ENCODE measurements at regions not wholly inside any gene's neighbourhood (a gene's known extent, or its start where the extent isn't known, plus 50 kb on each side); places are given as distances from the start of the nearest gene placed in this dataset.

DNA sequence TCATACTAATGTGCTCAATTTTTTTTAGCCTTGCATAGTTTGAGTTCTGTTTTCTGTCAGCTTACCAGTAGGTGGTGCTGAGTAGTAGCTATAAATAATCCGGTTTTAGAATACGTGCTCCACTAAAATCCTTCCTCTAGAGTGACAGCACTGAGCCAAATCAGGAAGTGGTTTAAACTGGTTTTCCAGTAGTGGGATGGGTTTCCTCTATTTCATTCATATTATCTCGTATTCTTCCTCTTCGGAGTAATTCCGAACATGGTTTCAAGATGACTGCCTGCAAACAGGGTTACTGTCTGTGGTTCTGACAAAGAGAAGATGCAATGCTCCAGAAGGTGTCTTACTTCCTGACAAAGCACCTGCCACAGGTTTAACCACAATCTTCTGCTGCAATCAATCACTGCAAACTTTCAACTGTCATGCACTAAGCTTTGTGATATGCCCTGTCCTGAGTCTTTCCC, 496.9 kb upstream of the VRK2 start:
- peak; percentile 62 for ATAC-seq

DNA sequence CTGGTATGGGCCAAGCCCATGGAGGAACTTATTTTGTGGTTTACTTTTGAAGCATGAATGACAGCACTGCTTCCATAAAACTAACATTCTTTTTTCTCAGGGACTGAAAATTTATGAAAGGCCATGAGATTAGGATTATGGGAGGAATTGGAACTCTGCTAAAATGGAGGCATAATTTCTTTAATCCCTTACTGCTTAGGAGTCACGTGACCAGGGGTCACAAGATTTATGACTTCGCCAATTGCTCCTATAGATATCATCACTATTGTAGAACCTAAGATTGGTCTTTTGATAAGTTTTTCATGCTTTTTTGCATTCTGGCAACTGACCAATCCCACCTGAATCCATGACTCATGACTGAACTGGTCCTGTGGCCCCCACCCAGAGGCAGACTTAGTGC, 495.7 kb upstream of the VRK2 start:
- no peak for ATAC-seq
- no peak for DNase-seq (ENCODE audit: low spot score)

More for the DNA sequence above, 496.9 kb upstream of the VRK2 start:
- no peak for DNase-seq (ENCODE audit: low spot score)

- ATAC-seq, result no peak
- DNase-seq (ENCODE audit: low spot score), result no peak
Observed at GRCh38 chr2:57552885-57553284, 493.7 kb upstream of the VRK2 start.

DNA sequence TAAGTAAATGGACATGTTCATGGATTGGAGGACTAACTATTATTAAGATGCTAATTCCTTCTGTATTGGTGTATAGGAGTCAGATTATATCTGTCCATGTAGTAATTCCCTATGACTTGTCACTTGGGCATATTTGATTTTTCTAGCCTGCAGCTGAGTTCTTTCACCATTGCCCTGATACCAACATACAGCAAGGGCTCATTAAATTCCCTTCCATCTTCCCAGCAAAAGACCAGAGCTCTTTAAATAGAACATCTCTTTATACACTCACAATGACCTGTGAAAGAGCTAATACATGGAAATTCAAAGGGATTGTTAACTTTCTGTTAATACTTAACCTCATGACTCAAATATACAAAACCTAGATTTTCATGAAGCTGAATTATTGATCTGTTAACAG, 492.3 kb upstream of the VRK2 start:
- DNase-seq (ENCODE audit: low spot score) (no peak), ATAC-seq (peak; percentile 21)

DNA sequence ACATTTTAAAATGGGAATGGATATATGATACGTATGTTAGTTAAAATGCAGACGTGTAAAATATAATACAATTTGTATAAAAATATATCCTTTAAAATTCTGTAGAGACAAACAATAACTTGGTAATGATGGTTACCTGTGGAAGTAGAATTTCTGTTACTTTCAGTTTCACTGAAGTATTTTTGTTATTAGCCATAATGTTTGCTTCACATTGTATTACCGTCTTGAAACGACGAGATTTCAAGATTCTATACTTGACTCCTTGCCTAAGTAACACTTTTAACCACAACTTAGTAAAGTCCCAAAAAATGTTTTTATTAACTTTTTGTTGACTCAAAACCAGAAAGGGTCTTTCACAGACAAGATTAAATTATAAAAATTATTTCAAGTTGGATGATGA, 488.3 kb upstream of the VRK2 start:
- DNase-seq (ENCODE audit: low spot score), result no peak
- no peak for ATAC-seq

DNA sequence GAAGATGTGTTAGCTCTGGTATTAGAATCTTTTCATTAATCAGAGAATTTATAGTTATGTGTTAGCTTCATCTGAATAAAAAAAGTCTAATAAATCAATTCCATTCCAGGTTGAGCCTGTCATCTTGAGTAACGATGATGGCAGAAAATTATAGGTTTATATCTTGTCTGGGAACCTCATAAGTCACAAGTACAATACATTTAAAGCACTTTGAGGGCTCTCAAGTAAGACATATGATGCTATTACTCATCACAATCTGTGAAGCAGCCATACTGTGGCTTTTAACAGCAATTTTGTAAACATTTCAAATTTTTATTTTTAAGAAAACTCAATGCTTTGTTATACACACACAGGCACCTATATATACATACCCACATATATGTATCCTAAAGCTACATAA, 484.1 kb upstream of the VRK2 start:
- ATAC-seq (no peak), DNase-seq (ENCODE audit: low spot score) (no peak)

DNA sequence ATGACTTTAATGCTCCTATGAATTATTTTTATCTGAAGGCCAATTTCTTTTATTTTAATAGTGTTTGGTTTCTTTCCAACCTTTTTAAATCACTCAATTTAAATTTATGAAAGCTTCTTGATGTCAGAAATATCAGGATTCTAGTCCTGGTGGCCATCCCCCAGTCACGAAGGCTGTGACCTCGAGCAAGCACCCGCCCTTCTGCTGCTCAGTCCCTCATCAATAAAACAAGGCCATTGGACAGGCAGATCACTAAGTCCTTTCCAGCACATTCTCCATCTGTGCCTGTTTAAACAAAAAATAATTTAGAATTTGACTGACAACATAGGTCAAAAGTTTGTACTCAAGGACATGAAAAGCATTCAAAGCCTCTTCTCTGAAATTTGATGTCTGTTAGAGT, 483.6 kb upstream of the VRK2 start:
- ATAC-seq, result no peak

DNA sequence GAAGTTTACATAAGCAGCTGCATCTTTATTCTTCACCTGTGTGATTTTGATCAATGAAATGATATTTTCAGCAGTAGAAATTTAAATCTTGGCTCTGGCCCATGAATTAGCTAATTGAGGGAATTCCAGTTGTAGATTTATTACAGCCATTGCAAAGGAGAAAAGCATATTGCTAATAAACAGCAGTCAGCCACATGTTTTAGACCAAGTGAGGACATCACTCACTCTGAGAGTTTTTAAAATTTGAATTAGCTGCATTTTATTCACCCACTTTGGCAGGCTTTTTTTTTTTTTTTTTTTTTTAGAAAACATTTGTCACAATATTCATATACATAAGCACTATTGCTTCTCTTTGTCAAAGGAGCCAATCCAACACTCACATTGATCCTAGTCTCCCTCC, 479.4 kb upstream of the VRK2 start:
- no peak for DNase-seq (ENCODE audit: low spot score)
- no peak for ATAC-seq

More for the DNA sequence above, 483.6 kb upstream of the VRK2 start:
- no peak for DNase-seq (ENCODE audit: low spot score)

DNA sequence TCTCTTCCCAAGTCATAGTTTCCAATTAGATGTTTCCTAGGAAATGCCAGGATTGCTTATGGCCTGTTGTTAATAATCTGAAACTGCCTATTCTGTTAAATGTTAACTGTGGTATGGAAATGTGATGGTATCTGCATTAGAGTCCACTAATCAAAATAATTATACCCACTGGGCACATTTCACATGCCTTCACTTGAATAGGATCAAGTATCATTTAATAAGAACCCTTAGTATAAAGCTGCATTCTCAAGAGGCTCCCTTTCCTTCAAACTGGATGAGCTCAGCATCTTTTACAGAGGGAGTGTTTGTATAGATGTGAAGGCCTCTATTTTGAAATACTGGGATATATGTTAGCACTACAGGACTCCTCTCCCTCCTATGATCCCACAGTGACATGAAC, 477.2 kb upstream of the VRK2 start:
- DNase-seq (ENCODE audit: low spot score), result no peak
- ATAC-seq, result no peak

GRCh38 chr2:57570961-57571360, 475.6 kb upstream of the VRK2 start:
- no peak for ATAC-seq
- no peak for DNase-seq (ENCODE audit: low spot score)

- no peak for DNase-seq (ENCODE audit: low spot score)
- ATAC-seq, result no peak
Observed at GRCh38 chr2:57575700-57576268, 470.8 kb upstream of the VRK2 start.

DNA sequence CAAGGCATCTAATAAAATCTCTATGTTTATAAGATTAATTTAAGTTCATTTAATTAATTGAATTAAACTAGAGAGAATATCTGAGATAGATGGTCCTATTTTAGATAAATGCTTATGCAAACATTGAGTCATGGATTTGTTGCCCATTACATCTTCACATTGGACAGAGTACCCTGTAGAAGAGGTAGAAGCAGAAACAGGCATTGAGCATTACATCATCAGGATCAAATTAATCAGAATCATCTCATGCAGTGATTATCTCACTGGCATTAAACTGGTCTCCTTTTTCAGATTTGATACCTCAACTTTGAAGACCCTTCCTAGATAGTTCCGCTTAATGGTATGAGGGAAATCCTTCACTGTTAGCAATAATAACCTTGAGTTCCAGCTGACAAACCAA, 469.6 kb upstream of the VRK2 start:
- ATAC-seq, result no peak
- DNase-seq (ENCODE audit: low spot score), result no peak

- no peak for ATAC-seq
Observed at GRCh38 chr2:57597940-57598339, 448.7 kb upstream of the VRK2 start.

DNA sequence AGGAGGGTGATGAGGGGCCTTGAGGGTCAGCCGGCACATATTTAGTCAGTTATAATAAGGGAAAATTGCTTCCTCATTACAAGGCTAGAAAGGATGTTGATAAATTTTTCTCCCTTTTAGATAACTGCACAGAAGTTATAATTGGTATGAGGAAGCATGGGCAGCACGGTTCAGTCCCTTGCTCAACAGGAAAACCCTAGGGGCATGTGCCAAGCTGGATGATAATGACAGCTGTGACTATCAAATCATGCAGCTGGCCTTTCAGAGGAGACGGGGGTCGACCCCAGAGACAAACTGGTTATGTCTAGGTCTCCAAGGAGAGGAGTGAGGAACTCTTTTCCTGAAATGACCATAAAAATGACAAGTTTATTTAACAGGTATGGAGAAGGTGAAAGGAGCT, 448.1 kb upstream of the VRK2 start:
- ATAC-seq (no peak), DNase-seq (ENCODE audit: low spot score) (no peak)

More at GRCh38 chr2:57597940-57598339, 448.7 kb upstream of the VRK2 start:
- no peak for DNase-seq (ENCODE audit: low spot score)

GRCh38 chr2:57602733-57603132, 443.9 kb upstream of the VRK2 start:
- DNase-seq (ENCODE audit: low spot score), result no peak
- ATAC-seq, result no peak

DNA sequence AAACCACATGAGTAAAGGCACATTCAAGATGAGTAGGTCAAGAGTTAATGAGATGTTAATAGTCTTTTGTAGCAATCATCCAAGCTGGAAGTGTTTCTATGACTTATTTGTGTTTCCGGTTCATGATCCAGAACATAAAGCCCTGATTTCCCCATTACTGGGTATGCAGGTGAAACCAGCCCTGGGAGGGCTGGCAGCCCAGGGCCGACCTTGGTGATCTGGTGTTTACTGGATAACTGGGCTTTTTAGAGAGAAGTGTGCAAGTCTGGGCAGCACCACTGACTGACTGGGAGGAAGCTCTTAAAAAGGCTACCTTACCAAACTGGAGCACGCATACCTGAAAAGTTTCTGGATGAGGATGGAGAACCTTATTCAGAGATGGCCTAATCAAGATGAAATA, 431.6 kb upstream of the VRK2 start:
- no peak for DNase-seq (ENCODE audit: low spot score)
- ATAC-seq, result no peak

- DNase-seq (ENCODE audit: low spot score) (no peak), ATAC-seq (no peak)
Observed at GRCh38 chr2:57615855-57616556, 430.6 kb upstream of the VRK2 start.

- DNase-seq (ENCODE audit: low spot score) (no peak), ATAC-seq (no peak)
Observed at GRCh38 chr2:57617318-57617717, 429.3 kb upstream of the VRK2 start.

DNA sequence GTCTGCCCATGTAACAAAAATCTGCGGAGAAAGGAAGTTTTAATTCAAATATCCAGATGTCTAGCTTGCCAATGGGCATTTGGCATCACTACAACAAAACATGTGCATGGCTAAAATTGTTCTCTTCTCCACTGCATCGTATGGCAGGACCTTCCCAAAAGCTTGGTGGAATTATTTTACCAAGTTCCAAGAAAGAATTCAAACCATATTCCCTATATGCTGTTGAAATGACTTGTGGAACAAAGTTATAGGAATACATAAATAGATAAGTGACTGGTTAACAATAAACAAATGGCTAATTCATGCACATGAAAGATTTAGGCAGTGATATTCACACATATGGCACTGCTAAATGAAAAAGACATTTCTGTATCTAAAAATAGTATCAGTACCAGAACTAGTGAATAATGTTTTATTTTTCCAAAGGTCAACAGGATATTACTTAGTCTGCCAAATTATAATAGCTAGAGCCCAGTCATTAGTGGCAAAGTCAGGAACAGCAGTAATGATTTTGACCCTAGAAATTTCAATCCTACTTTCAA, 425.4 kb upstream of the VRK2 start:
- DNase-seq (ENCODE audit: low spot score) (no peak), ATAC-seq (no peak)

DNA sequence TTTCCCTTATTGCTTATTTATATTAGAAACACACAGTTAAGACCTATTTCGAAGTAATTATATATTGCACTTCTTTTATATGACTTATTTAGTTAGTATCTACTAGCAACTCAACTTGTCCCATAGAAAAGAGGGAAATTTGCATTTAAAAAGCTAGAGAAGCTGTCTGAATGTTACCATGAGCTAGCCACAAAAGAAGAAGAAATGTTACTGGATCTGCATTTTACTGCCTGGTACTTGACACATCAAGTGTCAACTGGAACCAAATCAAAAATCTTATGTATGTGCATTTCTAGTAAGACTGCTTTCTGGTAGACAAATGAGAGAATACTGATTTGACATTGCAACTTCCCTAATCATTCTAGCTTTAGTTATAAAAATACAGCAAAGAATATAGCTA, 424.6 kb upstream of the VRK2 start:
- no peak for ATAC-seq
- DNase-seq (ENCODE audit: low spot score), result no peak

DNA sequence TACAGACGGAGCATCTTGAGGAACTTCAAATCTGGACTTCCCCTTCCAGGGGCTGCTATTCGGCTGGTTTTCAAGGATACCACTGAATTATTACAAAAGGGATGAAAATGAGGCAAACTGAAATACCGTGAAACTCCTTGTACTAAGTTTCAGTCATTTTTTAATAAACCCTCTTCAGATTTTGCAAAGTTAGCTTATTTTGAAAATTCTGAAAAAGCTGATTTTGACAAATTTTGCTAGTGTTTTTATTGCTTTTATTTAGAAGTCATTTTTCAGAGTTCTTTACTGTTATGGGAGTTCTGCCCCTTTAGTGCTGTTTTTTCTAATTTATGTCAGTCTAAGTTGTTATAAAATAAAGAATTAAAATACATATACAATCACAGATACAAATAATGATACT, 390.4 kb upstream of the VRK2 start:
- DNase-seq (ENCODE audit: low spot score), result no peak
- no peak for ATAC-seq

DNA sequence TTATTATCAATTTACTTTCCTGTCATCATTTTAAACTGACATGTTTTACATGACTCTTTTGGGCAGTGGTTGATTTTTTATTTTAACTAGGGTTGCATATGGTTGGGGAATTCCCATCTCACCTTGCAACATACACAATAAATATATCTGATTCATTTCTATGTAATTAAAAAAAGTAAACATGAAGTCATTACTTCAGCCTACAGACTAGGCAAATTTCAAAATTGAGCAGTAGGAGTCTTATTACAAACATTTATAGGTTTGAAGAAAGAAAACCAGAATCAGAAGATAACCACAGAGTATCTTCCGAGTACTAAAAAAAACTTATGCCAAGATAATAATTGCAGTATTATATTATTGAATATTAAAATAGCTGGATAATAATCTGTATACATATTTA, 377.0 kb upstream of the VRK2 start:
- no peak for ATAC-seq
- DNase-seq (ENCODE audit: low spot score), result no peak

DNA sequence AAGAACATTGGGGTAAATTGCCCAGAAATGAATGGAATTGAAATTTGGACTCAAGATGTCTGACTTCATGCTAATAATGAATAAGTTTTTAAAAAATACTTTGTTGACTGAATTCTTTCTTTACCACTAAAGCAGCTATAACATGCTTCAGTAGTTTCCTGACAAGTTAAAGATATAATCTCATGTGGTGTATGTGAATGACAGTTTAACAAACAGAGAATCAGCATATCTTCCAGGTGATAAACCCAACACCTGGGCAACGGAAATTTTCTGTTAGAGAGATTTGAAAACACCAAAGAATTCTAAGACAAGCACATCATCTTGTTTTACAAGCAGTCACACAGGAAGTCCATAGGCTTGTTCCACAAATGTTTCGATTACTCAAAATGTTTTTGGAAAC, 372.6 kb upstream of the VRK2 start:
- no peak for ATAC-seq
- DNase-seq (ENCODE audit: low spot score), result no peak
